GM18502 (cell line): ENCODE measurements at regions not wholly inside any gene's neighbourhood (a gene's known extent, or its start where the extent isn't known, plus 50 kb on each side); places are given as distances from the start of the nearest gene placed in this dataset.

Experiments used
- ATAC-seq: cut with Tn5 transposase; IDR thresholded peaks from one replicate; pipeline ENCODE4 v1.9.1; 2021; ENCODE audit warnings: mild to moderate bottlenecking; ENCODE audit not compliant: unreplicated experiment, poor library complexity

GRCh38 chr6:6376845-6377244 is 56.4 kb upstream of the F13A1 start:
- no peak for ATAC-seq

- no peak for ATAC-seq
Observed at GRCh38 chr6:6377621-6378020, 57.2 kb upstream of the F13A1 start.

- ATAC-seq, result no peak
Observed at GRCh38 chr6:6379573-6379972, 59.1 kb upstream of the F13A1 start.

- ATAC-seq, result no peak
Observed at GRCh38 chr6:6384520-6384919, 64.1 kb upstream of the F13A1 start.

GRCh38 chr6:6386010-6386409 is 65.5 kb upstream of the F13A1 start:
- no peak for ATAC-seq

GRCh38 chr6:6390849-6391602 is 70.6 kb upstream of the F13A1 start:
- ATAC-seq, result peak; percentile 74

GRCh38 chr6:6392214-6393068 is 72.0 kb upstream of the F13A1 start:
- ATAC-seq, result peak; percentile 68

GRCh38 chr6:6393069-6393529 is 72.6 kb upstream of the F13A1 start:
- peak; percentile 23 for ATAC-seq

- no peak for ATAC-seq
Observed at GRCh38 chr6:6395581-6396197, 75.2 kb upstream of the F13A1 start.

GRCh38 chr6:6397842-6398241 is 77.4 kb upstream of the F13A1 start:
- ATAC-seq, result no peak

- no peak for ATAC-seq
Observed at GRCh38 chr6:6399568-6399967, 79.1 kb upstream of the F13A1 start.

GRCh38 chr6:6401401-6401800 is 80.9 kb upstream of the F13A1 start:
- ATAC-seq, result no peak

GRCh38 chr6:6402006-6402405 is 81.5 kb upstream of the F13A1 start:
- ATAC-seq, result no peak

- no peak for ATAC-seq
Observed at GRCh38 chr6:6402591-6402990, 82.1 kb upstream of the F13A1 start.

GRCh38 chr6:6405031-6405430 is 84.6 kb upstream of the F13A1 start:
- ATAC-seq, result no peak

- ATAC-seq, result no peak
Observed at GRCh38 chr6:6405997-6406714, 85.7 kb upstream of the F13A1 start.

- ATAC-seq, result no peak
Observed at GRCh38 chr6:6406715-6407070, 86.2 kb upstream of the F13A1 start.

- ATAC-seq, result peak; percentile 99
Observed at GRCh38 chr6:6407071-6407741, 86.7 kb upstream of the F13A1 start.

GRCh38 chr6:6409397-6410030 is 89.1 kb upstream of the F13A1 start:
- ATAC-seq, result no peak

- no peak for ATAC-seq
Observed at GRCh38 chr6:6411115-6411514, 90.7 kb upstream of the F13A1 start.
